A549 (cell line): ENCODE measurements at regions not wholly inside any gene's neighbourhood (a gene's known extent, or its start where the extent isn't known, plus 50 kb on each side); places are given as distances from the start of the nearest gene placed in this dataset.

Source experiments
- ATAC-seq, 2 experiments: fragments of 200-7000 bp in 1 of 2; fragments of >200 bp in 1 of 2; cut with Nextera tagmentation in 1 of 2; cut with Tn5 transposase in 1 of 2; 3 replicates each; pipeline versions ENCODE4 v1.8.0 to v1.9.1; 2018 to 2020; ENCODE audit warnings: mild to moderate bottlenecking in 1 of 2, moderate library complexity in 1 of 2
- CTCF ChIA-PET: fragments of 300-600 bp; sonication (Branson Sonifier 250); formaldehyde crosslinking; extraction: SDS; loops from one replicate; lab custom pipeline; 2021; ENCODE audit warnings: antibody characterized with exemption, inconsistent platforms; lab: Yijun Ruan, JAX
- POLR2A ChIA-PET: fragments of 350-600 bp; formaldehyde crosslinking; extraction: SDS; loops from one replicate; lab custom pipeline; 2021; ENCODE audit warnings: antibody characterized with exemption, inconsistent platforms; lab: Yijun Ruan, JAX
- DNase-seq, 2 experiments: peaks; one replicate each; pipeline versions ENCODE4 v3.0.0 to v3.0.0-alpha.2; 2011 to 2016; ENCODE audit warnings: low read depth in 1 of 2, low spot score in 1 of 2
- FAIRE-seq: peaks from 2 replicates; lab custom pipeline; 2011; peaks lifted over from hg19 to GRCh38; lab: Jason Lieb, UNC
- H3K27ac ChIP-seq, 2 experiments: fragments of >200 bp; sonication (Bioruptor Twin); formaldehyde crosslinking; 3 replicates each; pipeline ENCODE4 v1.5.1; 2016 to 2017
- H3K4me1 ChIP-seq: fragments of >200 bp; sonication (Bioruptor Twin); formaldehyde crosslinking; 3 replicates; pipeline ENCODE4 v1.6.1; 2016
- H3K4me2 ChIP-seq: fragments of >200 bp; sonication (Bioruptor Twin); formaldehyde crosslinking; 3 replicates; pipeline ENCODE4 v1.6.1; 2016
- H3K4me3 ChIP-seq: fragments of >200 bp; sonication (Bioruptor Twin); formaldehyde crosslinking; 3 replicates; pipeline ENCODE4 v1.5.1; 2016
- H3K9me3 ChIP-seq: fragments of >200 bp; sonication (Bioruptor Twin); formaldehyde crosslinking; 3 replicates; pipeline ENCODE4 v1.6.1; 2016
- BCL3 ChIP-seq: fragments of >200 bp; sonication (Bioruptor Twin); formaldehyde crosslinking; IDR thresholded peaks from 3 replicates; pipeline ENCODE4 v1.6.1; 2016
- CHD2 ChIP-seq: fragments of 150-350 bp; IDR thresholded peaks from 2 replicates; pipeline ENCODE4 v1.6.1; 2014; ENCODE audit warnings: low read length; ENCODE audit not compliant: partially characterized antibody
- CHD4 ChIP-seq: fragments of 200-600 bp; sonication (generic); IDR thresholded peaks from 2 replicates; pipeline ENCODE4 v1.6.1; 2016; ENCODE audit warnings: antibody characterized with exemption, mild to moderate bottlenecking, borderline replicate concordance
- CTCF ChIP-seq: fragments of >200 bp; sonication (Bioruptor Twin); formaldehyde crosslinking; IDR thresholded peaks from 3 replicates; pipeline ENCODE4 v1.5.1; 2016
- EHF ChIP-seq: fragments of 250-450 bp; sonication (Bioruptor Pico); IDR thresholded peaks from 2 replicates; pipeline ENCODE4 v1.5.0; 2020; ENCODE audit warnings: mild to moderate bottlenecking
- EP300 ChIP-seq, 2 experiments: fragments of >200 bp; sonication (Bioruptor Twin); formaldehyde crosslinking; IDR thresholded peaks; 2 replicates in 1 of 2; 3 replicates in 1 of 2; pipeline ENCODE4 v1.6.1; 2016 to 2017
- FOSB ChIP-seq: fragments of 250-450 bp; sonication (Bioruptor Pico); IDR thresholded peaks from 2 replicates; pipeline ENCODE4 v1.5.0; 2020; ENCODE audit warnings: mild to moderate bottlenecking, moderate library complexity
- GATA3 ChIP-seq: IDR thresholded peaks from 2 replicates; pipeline ENCODE4 v1.6.1; 2012; ENCODE audit warnings: borderline replicate concordance
- HES2 ChIP-seq: fragments of >200 bp; sonication (Bioruptor Twin); formaldehyde crosslinking; IDR thresholded peaks from 2 replicates; pipeline ENCODE4 v1.6.1; 2016
- JUN ChIP-seq, 2 experiments: fragments of >200 bp; sonication (Bioruptor Twin); formaldehyde crosslinking; IDR thresholded peaks; 2 replicates in 1 of 2; 3 replicates in 1 of 2; pipeline ENCODE4 v1.6.1; 2016 to 2017
- KDM5A ChIP-seq: fragments of 200-600 bp; sonication (generic); IDR thresholded peaks from 2 replicates; pipeline ENCODE4 v1.6.1; 2016; ENCODE audit warnings: antibody characterized with exemption, mild to moderate bottlenecking
- MAFK ChIP-seq: fragments of 450-650 bp; IDR thresholded peaks from 2 replicates; pipeline ENCODE4 v1.6.1; 2014; ENCODE audit not compliant: partially characterized antibody
- NFE2L2 ChIP-seq: fragments of 150-350 bp; conservative IDR thresholded peaks from 2 replicates; pipeline ENCODE4 v1.6.1; 2014; ENCODE audit warnings: low read length
- PHF8 ChIP-seq: fragments of 200-600 bp; sonication (generic); IDR thresholded peaks from 2 replicates; pipeline ENCODE4 v1.6.1; 2016; ENCODE audit warnings: low read depth, mild to moderate bottlenecking, antibody characterized with exemption, moderate library complexity, borderline replicate concordance
- POLR2A ChIP-seq: IDR thresholded peaks from 2 replicates; pipeline ENCODE4 v1.6.1; 2012; ENCODE audit warnings: mild to moderate bottlenecking, low read length
- POLR2AphosphoS2 ChIP-seq: conservative IDR thresholded peaks from 2 replicates; pipeline ENCODE4 v1.6.1; 2012; ENCODE audit warnings: low read length, improper control_type of control experiment, inconsistent platforms
- RAD21 ChIP-seq, 2 experiments: fragments of >200 bp in 1 of 2; sonication (Bioruptor Twin) in 1 of 2; formaldehyde crosslinking in 1 of 2; IDR thresholded peaks in 1 of 2; conservative IDR thresholded peaks in 1 of 2; 2 replicates in 1 of 2; 3 replicates in 1 of 2; pipeline ENCODE4 v1.6.1; 2012 to 2018; ENCODE audit warnings: inconsistent platforms in 1 of 2
- SMC3 ChIP-seq: fragments of >200 bp; sonication (Bioruptor Twin); formaldehyde crosslinking; IDR thresholded peaks from 3 replicates; pipeline ENCODE4 v1.6.1; 2018; ENCODE audit warnings: inconsistent platforms
- TFCP2L1 ChIP-seq: fragments of 250-450 bp; sonication (Bioruptor Pico); IDR thresholded peaks from 2 replicates; pipeline ENCODE4 v1.5.0; 2021; ENCODE audit warnings: mild to moderate bottlenecking
- USF2 ChIP-seq: fragments of 450-650 bp; IDR thresholded peaks from 2 replicates; pipeline ENCODE4 v1.6.1; 2014; ENCODE audit warnings: antibody characterized with exemption
- ZFP36 ChIP-seq: fragments of 450-650 bp; IDR thresholded peaks from 2 replicates; pipeline ENCODE4 v1.6.1; 2014; ENCODE audit warnings: borderline replicate concordance; ENCODE audit not compliant: partially characterized antibody
- whole genome bisulfite sequencing: methylation state at CpG from one replicate; pipeline ENCODE4 v1.1.6; 2017; ENCODE audit errors: missing lambda C conversion rate; 5-methylcytosine and 5-hydroxymethylcytosine counted together

- POLR2A ChIA-PET, result no interaction called here
Measured at GRCh38 chr6:153511896-153512496, 380.9 kb upstream of the RGS17 start.

GRCh38 chr6:153503810-153504209 lies 372.7 kb upstream of the RGS17 start:
- WGBS, result 42% methylated on average over 4 of the region's 4 CpGs
- ATAC-seq (no peak), FAIRE-seq (no peak), DNase-seq (peak in 1 of 2 experiments; percentile 14)
- TF ChIP-seq NFE2L2, result no peak
- TF ChIP-seq EP300 (IDR thresholded peaks at IDR 0.05), result no peak
- no peak for TF ChIP-seq HES2
- no peak for TF ChIP-seq KDM5A
- TF ChIP-seq POLR2A, result no peak
- TF ChIP-seq FOSB, result no peak
- no peak for TF ChIP-seq MAFK
- TF ChIP-seq JUN (IDR thresholded peaks at IDR 0.05), result no peak
- no peak for TF ChIP-seq CHD4
- no peak for TF ChIP-seq EHF (CRISPR knock-in tag)
- TF ChIP-seq RAD21 (conservative IDR thresholded peaks at IDR 0.05 in 1 of 2, IDR thresholded peaks at IDR 0.05 in 1 of 2), result no peak
- TF ChIP-seq ZFP36, result no peak
- ChIA-PET CTCF (no interaction called here), POLR2A (no interaction called here)
- Histone ChIP-seq H3K4me1 (no peaks in the 10 kb centered on the region), H3K4me3 (no peak overlapping the region), H3K4me2 (no peak overlapping the region), H3K9me3 (no peaks in the 10 kb centered on the region), H3K27ac (no peak overlapping the region)

More at GRCh38 chr6:153511896-153512496, 380.9 kb upstream of the RGS17 start:
- H3K4me3 ChIP-seq, result no peak overlapping the region
- ATAC-seq (peak; percentile 71 to 83; a peak in 4 of 6 replicates), FAIRE-seq (no peak), DNase-seq (peak; percentile 6 to 23)
- no peak overlapping the region; the same call in 2 of the 3 replicates for H3K4me2 ChIP-seq
- H3K4me1 ChIP-seq, result no peaks in the 10 kb centered on the region
- TF ChIP-seq FOSB (no peak), POLR2AphosphoS2 (no peak), CTCF (peak; percentile 37), GATA3 (no peak), SMC3 (peak; percentile 50; the same call in 2 of the 3 replicates), USF2 (no peak), RAD21 (conservative IDR thresholded peaks at IDR 0.05 in 1 of 2, IDR thresholded peaks at IDR 0.05 in 1 of 2) (peak; percentile 23 to 42; a peak in 4 of 5 replicates), PHF8 (no peak), TFCP2L1 (no peak), CHD2 (no peak), HES2 (no peak), BCL3 (no peak), ZFP36 (no peak)
- whole genome bisulfite sequencing, result 2% methylated on average over 2 of the region's 2 CpGs
- no peak overlapping the region for H3K27ac ChIP-seq
- CTCF ChIA-PET, result interaction anchor here (0.5 to 1.5 kb wide), 4 partner anchors 15 to 507 kb away, joined by 3 read pairs; no protein-coding TSS in a partner anchor
- H3K9me3 ChIP-seq, result no peaks in the 10 kb centered on the region
